ENCODE measurements at regions not wholly inside any gene's neighbourhood (a gene's known extent, or its start where the extent isn't known, plus 50 kb on each side); places are given as distances from the start of the nearest gene placed in this dataset.

DNA sequence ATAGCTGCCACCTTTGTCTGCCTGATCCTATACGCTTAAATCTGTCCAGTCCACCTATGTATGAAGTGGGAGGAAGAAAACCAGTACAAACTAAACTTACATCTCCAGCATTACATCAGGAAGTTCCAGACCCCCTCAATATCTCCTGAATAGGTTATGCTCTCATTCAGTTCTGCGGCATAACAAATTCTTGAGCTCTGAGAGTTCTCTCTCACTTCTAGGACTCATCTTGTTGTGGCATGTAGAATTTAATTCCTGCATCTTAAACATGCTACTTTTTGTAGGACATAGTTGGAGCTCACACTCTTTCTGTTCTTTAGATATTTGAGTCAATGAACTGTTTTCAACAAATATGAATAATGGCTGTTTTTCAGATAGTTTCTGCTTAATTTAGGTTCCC, 662.5 kb downstream of the CDH11 start:
- no CpG with 5 or more reads among the region's 2 CpGs for WGBS (ENCODE audit: extremely low coverage, insufficient read length, low lambda C conversion rate)
- Histone ChIP-seq H2BK12ac (ENCODE audit: insufficient read length, low read depth, low read length) (no peak overlapping the region), H4K91ac (ENCODE audit: insufficient read length, low read depth, low read length) (no peak overlapping the region), H3K79me2 (ENCODE audit: insufficient read depth, low read length) (no peaks in the 10 kb centered on the region), H2BK120ac (ENCODE audit: low read depth, low read length, poor library complexity, severe bottlenecking) (no peak overlapping the region), H3K56ac (ENCODE audit: insufficient read length, low read depth, low read length) (no peak overlapping the region), H2AFZ (ENCODE audit: low read length) (no peak overlapping the region), H2BK5ac (ENCODE audit: insufficient read length, low read length) (no peak overlapping the region), H3K23ac (ENCODE audit: insufficient read length, low read depth, low read length) (no peak overlapping the region), H2AK5ac (ENCODE audit: insufficient read length, low read length) (no peak overlapping the region), H2BK20ac (ENCODE audit: low read depth, low read length, poor library complexity, severe bottlenecking) (no peak overlapping the region), H3T11ph (ENCODE audit: low read length) (no peak overlapping the region), H3K27ac (ENCODE audit: insufficient read length, low read depth, low read length) (no peak overlapping the region), H4K8ac (replicated peaks; ENCODE audit: insufficient read length, low read depth, low read length) (no peak overlapping the region), H3K14ac (ENCODE audit: insufficient read depth, low read length) (no peak overlapping the region), H3K4me2 (ENCODE audit: insufficient read depth, insufficient read length, low read length) (no peak overlapping the region), H3K4me1 (ENCODE audit: insufficient read depth, low read length) (0 out of 2 replicates have a peak, but pooled peaks cover 3% of the 10 kb centered on the region), H3K23me2 (ENCODE audit: insufficient read length, low read depth, low read length, poor library complexity, severe bottlenecking) (no peaks in the 10 kb centered on the region), H4K20me1 (ENCODE audit: control insufficient read depth, insufficient read depth, insufficient read length) (no peaks in the 10 kb centered on the region), H4K5ac (ENCODE audit: insufficient read length, low read depth, low read length) (no peak overlapping the region), H3K18ac (ENCODE audit: insufficient read length, low read depth, low read length) (no peak overlapping the region), H3K9ac (ENCODE audit: extremely low read depth, insufficient read length, low read length) (no peak overlapping the region), H3K79me1 (ENCODE audit: insufficient read depth, low read depth, low read length, poor library complexity, severe bottlenecking) (no peaks in the 10 kb centered on the region), H3K27me3 (ENCODE audit: insufficient read depth, low read length) (no peaks in the 10 kb centered on the region), H3K9me3 (ENCODE audit: control insufficient read depth, low read depth, low read length) (no peaks in the 10 kb centered on the region), H3K4ac (ENCODE audit: low read depth, low read length) (no peak overlapping the region), H2BK15ac (ENCODE audit: low read depth, low read length) (no peak overlapping the region)
- H3K36me3 Mint-ChIP-seq (ENCODE audit: insufficient read depth in 1 of 3, low read depth in 3 of 3): no peaks in the 10 kb centered on the region; a peak in 1 of 7 replicates
- no peaks in the 10 kb centered on the region for H3K9me3 Mint-ChIP-seq
- DNase-seq: no peak
- H3K27me3 Mint-ChIP-seq (ENCODE audit: low read depth): no peaks in the 10 kb centered on the region
- peaks cover 9 to 12% of the 10 kb centered on the region in 2 experiments for H3K4me1 Mint-ChIP-seq
- no peak overlapping the region for H3K4me3 Mint-ChIP-seq
- H3K27ac Mint-ChIP-seq: no peak overlapping the region
- TF ChIP-seq, protein P1, sequence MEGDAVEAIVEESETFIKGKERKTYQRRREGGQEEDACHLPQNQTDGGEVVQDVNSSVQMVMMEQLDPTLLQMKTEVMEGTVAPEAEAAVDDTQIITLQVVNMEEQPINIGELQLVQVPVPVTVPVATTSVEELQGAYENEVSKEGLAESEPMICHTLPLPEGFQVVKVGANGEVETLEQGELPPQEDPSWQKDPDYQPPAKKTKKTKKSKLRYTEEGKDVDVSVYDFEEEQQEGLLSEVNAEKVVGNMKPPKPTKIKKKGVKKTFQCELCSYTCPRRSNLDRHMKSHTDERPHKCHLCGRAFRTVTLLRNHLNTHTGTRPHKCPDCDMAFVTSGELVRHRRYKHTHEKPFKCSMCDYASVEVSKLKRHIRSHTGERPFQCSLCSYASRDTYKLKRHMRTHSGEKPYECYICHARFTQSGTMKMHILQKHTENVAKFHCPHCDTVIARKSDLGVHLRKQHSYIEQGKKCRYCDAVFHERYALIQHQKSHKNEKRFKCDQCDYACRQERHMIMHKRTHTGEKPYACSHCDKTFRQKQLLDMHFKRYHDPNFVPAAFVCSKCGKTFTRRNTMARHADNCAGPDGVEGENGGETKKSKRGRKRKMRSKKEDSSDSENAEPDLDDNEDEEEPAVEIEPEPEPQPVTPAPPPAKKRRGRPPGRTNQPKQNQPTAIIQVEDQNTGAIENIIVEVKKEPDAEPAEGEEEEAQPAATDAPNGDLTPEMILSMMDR (conservative IDR thresholded peaks at IDR 0.05): no peak

All from H9 (cell line).